AG10803 (cell line): ENCODE measurements at regions not wholly inside any gene's neighbourhood (a gene's known extent, or its start where the extent isn't known, plus 50 kb on each side); places are given as distances from the start of the nearest gene placed in this dataset.

Experiments used
- DNase-seq: peaks from one replicate; pipeline ENCODE4 v3.0.0; 2010; ENCODE audit warnings: low read depth
- H3K4me3 ChIP-seq: 2 replicates; pipeline ENCODE4 v1.5.1; 2011; ENCODE audit warnings: mild to moderate bottlenecking, low read length, control low read depth
- TF ChIP-seq, protein P1 (sequence below): conservative IDR thresholded peaks from 2 replicates; pipeline ENCODE4 v1.5.1; 2011; ENCODE audit warnings: mild to moderate bottlenecking, low read length, control low read depth, inconsistent platforms

DNA sequence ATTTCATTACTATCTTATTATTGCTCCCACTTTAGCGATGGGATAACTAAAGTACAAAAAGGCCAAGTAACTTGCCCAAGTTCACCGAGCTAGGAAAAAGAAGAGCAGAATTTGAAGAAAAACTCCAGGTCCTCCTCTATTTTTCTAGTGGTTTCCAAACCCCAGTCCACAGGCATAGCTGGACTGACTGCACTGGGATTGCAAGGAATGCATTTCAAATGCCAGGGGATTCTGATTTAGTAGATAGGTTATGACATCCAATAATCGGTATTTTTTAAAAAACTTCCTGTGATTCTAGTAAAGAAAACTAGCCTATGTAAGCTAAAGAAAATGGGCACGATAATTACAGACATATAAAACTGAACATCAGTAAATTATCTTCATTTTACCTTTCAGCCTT is 62.7 kb upstream of the GALNT5 start:
- DNase-seq, result peak; percentile 70
- TF ChIP-seq, protein P1, sequence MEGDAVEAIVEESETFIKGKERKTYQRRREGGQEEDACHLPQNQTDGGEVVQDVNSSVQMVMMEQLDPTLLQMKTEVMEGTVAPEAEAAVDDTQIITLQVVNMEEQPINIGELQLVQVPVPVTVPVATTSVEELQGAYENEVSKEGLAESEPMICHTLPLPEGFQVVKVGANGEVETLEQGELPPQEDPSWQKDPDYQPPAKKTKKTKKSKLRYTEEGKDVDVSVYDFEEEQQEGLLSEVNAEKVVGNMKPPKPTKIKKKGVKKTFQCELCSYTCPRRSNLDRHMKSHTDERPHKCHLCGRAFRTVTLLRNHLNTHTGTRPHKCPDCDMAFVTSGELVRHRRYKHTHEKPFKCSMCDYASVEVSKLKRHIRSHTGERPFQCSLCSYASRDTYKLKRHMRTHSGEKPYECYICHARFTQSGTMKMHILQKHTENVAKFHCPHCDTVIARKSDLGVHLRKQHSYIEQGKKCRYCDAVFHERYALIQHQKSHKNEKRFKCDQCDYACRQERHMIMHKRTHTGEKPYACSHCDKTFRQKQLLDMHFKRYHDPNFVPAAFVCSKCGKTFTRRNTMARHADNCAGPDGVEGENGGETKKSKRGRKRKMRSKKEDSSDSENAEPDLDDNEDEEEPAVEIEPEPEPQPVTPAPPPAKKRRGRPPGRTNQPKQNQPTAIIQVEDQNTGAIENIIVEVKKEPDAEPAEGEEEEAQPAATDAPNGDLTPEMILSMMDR, result no peak
- no peak overlapping the region for H3K4me3 ChIP-seq

- TF ChIP-seq, protein P1, result no peak
- no peak for DNase-seq
- no peak overlapping the region for H3K4me3 ChIP-seq
These were observed 60.5 kb upstream of the GALNT5 start for GRCh38 chr2:157196956-157197355.

GRCh38 chr2:157197848-157198247 is 59.7 kb upstream of the GALNT5 start:
- DNase-seq, result no peak
- H3K4me3 ChIP-seq, result no peak overlapping the region
- TF ChIP-seq, protein P1, result no peak

GRCh38 chr2:157203651-157204050 is 53.9 kb upstream of the GALNT5 start:
- H3K4me3 ChIP-seq, result no peak overlapping the region
- DNase-seq, result no peak
- TF ChIP-seq, protein P1, result no peak

DNA sequence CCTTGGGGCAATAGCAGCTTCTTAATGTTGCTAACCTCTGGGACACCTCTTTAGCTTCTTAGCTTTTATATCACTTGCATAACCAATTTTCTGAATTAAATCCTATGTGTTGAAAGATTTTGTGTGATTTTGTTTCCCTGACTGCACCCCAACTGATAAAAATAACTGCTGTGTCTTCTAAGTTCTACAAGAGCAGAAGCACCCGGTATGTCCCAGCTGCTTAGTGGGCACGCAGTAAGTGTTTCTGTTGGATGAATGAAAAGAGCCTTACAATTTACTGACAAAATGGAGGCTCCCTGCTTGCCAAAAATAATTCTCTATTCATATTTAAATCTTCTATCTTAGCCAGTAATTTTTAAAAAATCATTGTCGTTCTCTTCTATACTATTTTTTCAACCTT is 53.1 kb upstream of the GALNT5 start:
- no peak overlapping the region for H3K4me3 ChIP-seq
- TF ChIP-seq, protein P1, result no peak
- DNase-seq, result no peak

DNA sequence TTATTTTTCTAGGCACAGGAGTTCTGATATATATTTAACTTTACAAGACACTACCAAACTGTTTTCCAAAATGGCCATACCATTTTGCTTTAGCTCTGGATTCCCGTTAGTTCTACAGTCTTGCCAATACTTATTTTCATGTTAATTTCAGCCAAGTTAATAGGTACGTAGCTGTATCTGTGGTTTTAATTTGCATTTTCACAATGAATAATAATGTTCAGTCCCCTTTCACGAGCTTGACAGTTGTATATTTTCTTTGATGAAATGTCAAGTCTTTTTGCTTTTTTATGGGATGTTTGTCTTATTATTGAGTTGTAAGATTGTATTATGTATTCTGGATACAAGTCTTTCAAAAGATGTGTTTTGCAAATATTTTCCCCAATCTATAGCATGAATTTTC is 50.6 kb upstream of the GALNT5 start:
- TF ChIP-seq, protein P1, result no peak
- no peak for DNase-seq
- no peak overlapping the region for H3K4me3 ChIP-seq
